Loucy (cell line): ENCODE measurements at regions not wholly inside any gene's neighbourhood (a gene's known extent, or its start where the extent isn't known, plus 50 kb on each side); places are given as distances from the start of the nearest gene placed in this dataset.

Source experiments
- H2AFZ ChIP-seq: fragments of 200-600 bp; sonication (generic); 2 replicates; pipeline ENCODE4 v1.6.0; 2016; ENCODE audit warnings: antibody characterized with exemption, mild to moderate bottlenecking, low read length, moderate library complexity
- H3F3A ChIP-seq: fragments of 200-600 bp; 2 replicates; pipeline ENCODE4 v1.6.0; 2016; ENCODE audit warnings: antibody characterized with exemption, low read depth, mild to moderate bottlenecking
- H3K27me3 ChIP-seq: fragments of 200-600 bp; sonication (generic); 2 replicates; pipeline ENCODE4 v1.6.1; 2014; ENCODE audit warnings: low read length, mild to moderate bottlenecking; ENCODE audit not compliant: insufficient read depth, poor library complexity, severe bottlenecking
- H3K36me3 ChIP-seq: fragments of 200-600 bp; sonication (generic); 2 replicates; pipeline ENCODE4 v1.6.1; 2016; ENCODE audit warnings: low read length; ENCODE audit not compliant: insufficient read depth
- H3K4me1 ChIP-seq: fragments of 200-600 bp; sonication (generic); 2 replicates; pipeline ENCODE4 v1.5.1; 2014; ENCODE audit warnings: low read length, mild to moderate bottlenecking; ENCODE audit not compliant: insufficient read depth, poor library complexity, severe bottlenecking
- H3K4me2 ChIP-seq: fragments of 200-600 bp; sonication (generic); 2 replicates; pipeline ENCODE4 v1.6.0; 2014; ENCODE audit warnings: antibody characterized with exemption, low read length, low read depth, mild to moderate bottlenecking; ENCODE audit not compliant: poor library complexity, severe bottlenecking
- H3K4me3 ChIP-seq: fragments of 200-600 bp; sonication (generic); 2 replicates; pipeline ENCODE4 v1.5.1; 2014; ENCODE audit warnings: low read length, mild to moderate bottlenecking, mixed read lengths; ENCODE audit not compliant: poor library complexity, severe bottlenecking
- H3K79me2 ChIP-seq: fragments of 200-600 bp; sonication (generic); 2 replicates; pipeline ENCODE4 v1.6.1; 2014; ENCODE audit warnings: low read length; ENCODE audit not compliant: insufficient read depth
- H3K9ac ChIP-seq: fragments of 200-600 bp; sonication (generic); 2 replicates; pipeline ENCODE4 v1.6.0; 2014; ENCODE audit warnings: mild to moderate bottlenecking, low read depth, low read length, moderate library complexity; ENCODE audit not compliant: poor library complexity, severe bottlenecking
- H3K9me2 ChIP-seq: fragments of 200-600 bp; sonication (generic); replicated peaks from 2 replicates; pipeline ENCODE4 v1.6.1; 2016; ENCODE audit warnings: low read depth, low read length, mixed read lengths
- H3K9me3 ChIP-seq: fragments of 200-600 bp; sonication (generic); 2 replicates; pipeline ENCODE4 v1.6.1; 2014; ENCODE audit warnings: mild to moderate bottlenecking, antibody characterized with exemption, low read length, low read depth; ENCODE audit not compliant: insufficient read depth
- H4K20me1 ChIP-seq: fragments of 200-600 bp; sonication (generic); 2 replicates; pipeline ENCODE4 v1.6.0; 2014; ENCODE audit warnings: antibody characterized with exemption, low read length, mild to moderate bottlenecking; ENCODE audit not compliant: insufficient read depth, poor library complexity, severe bottlenecking
- CTCF ChIP-seq: fragments of 200-600 bp; sonication (generic); conservative IDR thresholded peaks from 2 replicates; pipeline ENCODE4 v1.5.1; 2014; ENCODE audit warnings: mild to moderate bottlenecking, antibody characterized with exemption, low read length
- EZH2phosphoT487 ChIP-seq: fragments of 200-600 bp; IDR thresholded peaks from 2 replicates; pipeline ENCODE4 v1.6.1; 2018; ENCODE audit warnings: antibody characterized with exemption, mild to moderate bottlenecking, moderate library complexity, borderline replicate concordance

GRCh38 chr3:70556056-70556455 lies 243.6 kb upstream of the MDFIC2 start:
- H3K9me2 ChIP-seq, result no peaks in the 10 kb centered on the region
- no peaks in the 10 kb centered on the region for H3K27me3 ChIP-seq
- H3K4me3 ChIP-seq, result no peak overlapping the region
- H3K36me3 ChIP-seq, result no peaks in the 10 kb centered on the region
- no peak overlapping the region for H3K4me2 ChIP-seq
- peaks cover 21% of the 10 kb centered on the region for H3K4me1 ChIP-seq
- H3K9me3 ChIP-seq, result no peaks in the 10 kb centered on the region
- TF ChIP-seq EZH2phosphoT487 (no peak), CTCF (no peak)
- H3K9ac ChIP-seq, result no peak overlapping the region
- no peaks in the 10 kb centered on the region for H3K79me2 ChIP-seq
- H2AFZ ChIP-seq, result no peak overlapping the region
- no peaks in the 10 kb centered on the region for H4K20me1 ChIP-seq
- no peaks in the 10 kb centered on the region for H3F3A ChIP-seq

- H3K4me1 ChIP-seq, result peaks cover 19% of the 10 kb centered on the region
- no peaks in the 10 kb centered on the region for H3K79me2 ChIP-seq
- H3F3A ChIP-seq, result no peaks in the 10 kb centered on the region
- H3K36me3 ChIP-seq, result no peaks in the 10 kb centered on the region
- H3K4me3 ChIP-seq, result no peak overlapping the region
- no peaks in the 10 kb centered on the region for H3K9me3 ChIP-seq
- no peak overlapping the region for H3K4me2 ChIP-seq
- TF ChIP-seq CTCF, result no peak
- TF ChIP-seq EZH2phosphoT487, result no peak
- H4K20me1 ChIP-seq, result no peaks in the 10 kb centered on the region
- no peak overlapping the region for H3K9ac ChIP-seq
- no peak overlapping the region for H2AFZ ChIP-seq
- no peaks in the 10 kb centered on the region for H3K27me3 ChIP-seq
- H3K9me2 ChIP-seq, result no peaks in the 10 kb centered on the region
These were observed 241.7 kb upstream of the MDFIC2 start for GRCh38 chr3:70554170-70554569.

- no peaks in the 10 kb centered on the region for H4K20me1 ChIP-seq
- no peak overlapping the region for H3K4me3 ChIP-seq
- H3K9me2 ChIP-seq, result no peaks in the 10 kb centered on the region
- no peak overlapping the region for H3K4me2 ChIP-seq
- no peaks in the 10 kb centered on the region for H3K4me1 ChIP-seq
- H3K9ac ChIP-seq, result no peak overlapping the region
- no peak overlapping the region; the same call in 1 of the 2 replicates for H2AFZ ChIP-seq
- H3K36me3 ChIP-seq, result no peaks in the 10 kb centered on the region
- H3K79me2 ChIP-seq, result no peaks in the 10 kb centered on the region
- TF ChIP-seq CTCF, result peak; percentile 71
- TF ChIP-seq EZH2phosphoT487, result no peak
- no peaks in the 10 kb centered on the region for H3F3A ChIP-seq
- no peaks in the 10 kb centered on the region for H3K27me3 ChIP-seq
- no peaks in the 10 kb centered on the region for H3K9me3 ChIP-seq
These were observed 238.4 kb upstream of the MDFIC2 start for GRCh38 chr3:70550723-70551319.
